ENCODE measurements at regions not wholly inside any gene's neighbourhood (a gene's known extent, or its start where the extent isn't known, plus 50 kb on each side); places are given as distances from the start of the nearest gene placed in this dataset.

DNA sequence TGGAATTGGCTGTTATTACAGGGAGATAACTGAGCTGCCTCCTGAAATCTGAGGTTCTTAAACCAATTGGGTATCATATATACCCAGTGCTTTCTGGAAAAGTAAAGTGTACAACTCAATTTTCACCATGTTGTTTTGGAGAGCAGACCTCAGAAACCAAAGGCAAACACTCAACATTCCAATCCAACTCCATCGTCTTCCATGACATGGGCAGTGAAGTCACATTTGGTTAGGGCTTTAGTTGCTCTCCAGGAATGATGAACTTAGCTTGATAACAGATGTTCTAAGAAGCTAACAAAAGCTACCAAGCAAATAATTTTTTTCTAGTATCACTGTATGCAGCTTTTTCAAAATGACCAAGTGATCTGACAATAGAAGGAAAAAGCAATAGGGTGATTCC is 107.0 kb upstream of the SLC35G4 start:
- Histone ChIP-seq H3K4me1 (peaks cover 0 to 8% (median 0%) of the 10 kb centered on the region in 4 donors), H3K27me3 (no peaks in the 10 kb centered on the region), H3K36me3 (no peaks in the 10 kb centered on the region), H3K4me3 (no peak overlapping the region), H3K27ac (no peak overlapping the region), H3K9me3 (no peaks in the 10 kb centered on the region)
- 88 to 100% methylated on average over 1 of the region's 1 CpG for WGBS, 2 donors
- DNase-seq (ENCODE audit: low spot score in 2 of 2), result no peak
- TF ChIP-seq, protein P1, sequence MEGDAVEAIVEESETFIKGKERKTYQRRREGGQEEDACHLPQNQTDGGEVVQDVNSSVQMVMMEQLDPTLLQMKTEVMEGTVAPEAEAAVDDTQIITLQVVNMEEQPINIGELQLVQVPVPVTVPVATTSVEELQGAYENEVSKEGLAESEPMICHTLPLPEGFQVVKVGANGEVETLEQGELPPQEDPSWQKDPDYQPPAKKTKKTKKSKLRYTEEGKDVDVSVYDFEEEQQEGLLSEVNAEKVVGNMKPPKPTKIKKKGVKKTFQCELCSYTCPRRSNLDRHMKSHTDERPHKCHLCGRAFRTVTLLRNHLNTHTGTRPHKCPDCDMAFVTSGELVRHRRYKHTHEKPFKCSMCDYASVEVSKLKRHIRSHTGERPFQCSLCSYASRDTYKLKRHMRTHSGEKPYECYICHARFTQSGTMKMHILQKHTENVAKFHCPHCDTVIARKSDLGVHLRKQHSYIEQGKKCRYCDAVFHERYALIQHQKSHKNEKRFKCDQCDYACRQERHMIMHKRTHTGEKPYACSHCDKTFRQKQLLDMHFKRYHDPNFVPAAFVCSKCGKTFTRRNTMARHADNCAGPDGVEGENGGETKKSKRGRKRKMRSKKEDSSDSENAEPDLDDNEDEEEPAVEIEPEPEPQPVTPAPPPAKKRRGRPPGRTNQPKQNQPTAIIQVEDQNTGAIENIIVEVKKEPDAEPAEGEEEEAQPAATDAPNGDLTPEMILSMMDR (IDR thresholded peaks at IDR 0.05), result no peak
- no peak for TF ChIP-seq POLR2A (IDR thresholded peaks at IDR 0.05)
- no peak for TF ChIP-seq EP300 (IDR thresholded peaks at IDR 0.05)

DNA sequence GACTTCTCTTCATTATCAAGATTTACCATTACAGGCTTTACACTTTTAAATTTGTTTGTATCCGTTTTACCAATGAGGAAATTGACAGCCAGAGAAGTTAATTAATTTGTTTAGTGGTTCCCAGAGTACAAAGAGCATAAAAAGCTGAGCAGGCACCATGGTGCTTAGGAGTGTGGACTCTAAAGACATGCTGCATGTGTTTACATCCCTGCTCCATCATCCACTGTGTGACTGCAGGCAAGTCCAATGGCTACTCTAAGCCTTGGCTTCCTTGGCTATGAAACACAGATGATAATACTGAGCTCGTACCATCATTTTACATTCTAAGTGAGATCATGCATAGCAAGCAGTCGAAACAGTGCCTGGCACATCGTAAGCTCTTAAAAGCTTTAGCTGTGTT is 108.0 kb upstream of the SLC35G4 start:
- Histone ChIP-seq H3K4me3 (no peak overlapping the region), H3K27ac (no peak overlapping the region), H3K27me3 (no peaks in the 10 kb centered on the region), H3K4me1 (peaks cover 0 to 8% (median 0%) of the 10 kb centered on the region in 4 donors), H3K9me3 (no peaks in the 10 kb centered on the region), H3K36me3 (no peaks in the 10 kb centered on the region)
- WGBS, 2 donors, result 79 to 82% methylated on average over 4 of the region's 4 CpGs
- TF ChIP-seq, protein P1 (IDR thresholded peaks at IDR 0.05), result no peak
- TF ChIP-seq EP300 (IDR thresholded peaks at IDR 0.05), result no peak
- TF ChIP-seq POLR2A (IDR thresholded peaks at IDR 0.05), result no peak
- no peak for DNase-seq (ENCODE audit: low spot score in 2 of 2)

DNA sequence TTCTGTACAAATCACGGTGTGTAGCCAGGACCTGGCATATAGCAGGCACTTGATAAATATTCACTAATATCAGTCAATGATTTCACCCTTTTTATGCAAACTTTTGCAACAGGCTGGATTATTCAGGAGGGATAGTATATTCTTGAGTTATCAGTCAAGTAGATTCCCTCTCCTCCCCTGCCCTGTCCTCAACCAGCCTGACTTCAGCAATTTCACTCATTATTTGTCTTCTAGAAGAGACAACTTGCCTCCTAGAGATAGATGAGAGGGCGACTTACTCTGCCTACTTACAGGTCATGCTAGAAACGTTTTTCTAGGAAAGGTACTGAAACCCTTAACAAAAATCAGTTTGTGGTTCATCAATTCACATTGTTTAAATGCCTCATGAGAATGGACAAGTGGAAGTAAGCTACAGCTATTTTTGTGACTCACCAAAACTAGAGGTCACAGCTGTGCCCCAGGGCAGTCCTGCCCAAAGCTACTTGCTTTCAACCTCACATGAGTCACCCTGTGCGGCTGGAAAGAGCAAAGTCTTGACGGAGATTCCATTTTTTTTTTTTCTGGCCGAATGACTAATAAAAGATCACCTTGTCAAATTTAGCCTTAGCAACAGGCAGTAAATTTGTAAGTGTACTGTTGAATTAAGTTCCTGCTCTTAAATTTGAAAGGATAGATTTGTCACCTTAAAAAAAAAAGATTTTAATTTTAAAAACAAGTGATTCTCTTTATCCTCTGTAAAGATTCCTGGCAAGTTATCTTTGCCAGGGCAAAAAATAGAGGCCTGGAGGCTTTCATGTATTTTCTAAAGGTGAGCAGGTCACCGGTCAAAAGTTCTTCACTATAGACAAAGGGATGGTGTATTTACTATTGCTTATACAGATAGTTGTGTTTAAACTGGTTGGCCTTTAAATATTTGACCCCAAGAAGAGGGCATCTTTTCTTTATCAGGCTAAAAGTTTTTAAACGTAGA is 109.0 kb upstream of the SLC35G4 start:
- Histone ChIP-seq H3K4me3 (no peak overlapping the region), H3K9me3 (no peaks in the 10 kb centered on the region), H3K27ac (no peak overlapping the region), H3K4me1 (peaks cover 0 to 8% (median 0%) of the 10 kb centered on the region in 4 donors), H3K36me3 (no peaks in the 10 kb centered on the region), H3K27me3 (no peaks in the 10 kb centered on the region)
- 46 to 47% methylated on average over 8 of the region's 8 CpGs for WGBS, 2 donors
- TF ChIP-seq POLR2A (IDR thresholded peaks at IDR 0.05) (no peak), EP300 (IDR thresholded peaks at IDR 0.05) (no peak)
- TF ChIP-seq, protein P1 (IDR thresholded peaks at IDR 0.05), result no peak
- DNase-seq (ENCODE audit: low spot score in 2 of 2), result peak in 1 of 2 donors; percentile 21

DNA sequence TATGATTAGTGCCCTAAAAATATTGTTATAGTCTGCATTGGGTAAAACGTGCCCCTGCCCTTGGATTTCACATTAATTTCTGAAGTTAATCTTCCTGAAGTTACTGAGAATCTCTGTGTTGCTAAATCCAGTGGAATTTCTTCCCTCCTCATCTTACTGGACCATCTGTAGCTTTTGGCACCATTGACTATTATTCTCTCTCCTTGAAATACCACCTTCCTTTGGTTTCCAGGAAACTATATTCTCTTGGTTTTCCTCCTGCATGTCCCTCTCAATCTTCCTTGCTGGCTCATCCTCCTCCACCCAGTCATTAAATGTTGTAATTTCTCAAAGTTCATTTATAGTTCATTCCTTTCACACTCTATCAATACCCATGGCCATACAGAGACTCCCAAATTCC is 110.6 kb upstream of the SLC35G4 start:
- TF ChIP-seq POLR2A (IDR thresholded peaks at IDR 0.05) (no peak), EP300 (IDR thresholded peaks at IDR 0.05) (no peak)
- TF ChIP-seq, protein P1 (IDR thresholded peaks at IDR 0.05), result no peak
- 63 to 70% methylated on average over 1 of the region's 1 CpG for WGBS, 2 donors

DNA sequence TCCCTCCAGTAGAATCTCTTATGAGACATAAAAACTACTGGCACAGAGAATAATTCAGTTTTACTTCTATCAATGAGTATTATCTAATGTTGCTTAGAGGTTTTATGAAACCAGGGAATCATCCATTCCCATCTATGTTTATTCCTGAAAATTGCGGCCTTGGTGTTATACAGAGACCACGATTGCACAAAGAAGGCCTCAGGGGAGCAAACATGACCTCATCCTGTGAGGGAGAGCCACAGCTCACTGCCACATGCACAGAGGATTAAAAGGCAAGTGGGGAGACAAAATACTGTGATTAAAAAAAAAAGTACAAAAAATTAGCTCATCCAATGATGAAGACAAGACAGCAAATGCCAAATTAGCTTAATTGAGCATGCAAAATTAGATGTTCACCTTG is 111.8 kb upstream of the SLC35G4 start:
- WGBS, 2 donors, result 44 to 49% methylated on average over 2 of the region's 2 CpGs
- Histone ChIP-seq H3K27ac (no peak overlapping the region), H3K4me3 (no peak overlapping the region), H3K4me1 (peaks cover 0 to 8% (median 0%) of the 10 kb centered on the region in 4 donors), H3K9me3 (no peaks in the 10 kb centered on the region), H3K36me3 (no peaks in the 10 kb centered on the region), H3K27me3 (no peaks in the 10 kb centered on the region)
- peak in 1 of 2 donors; percentile 59 for DNase-seq (ENCODE audit: low spot score in 2 of 2)
- TF ChIP-seq, protein P1 (IDR thresholded peaks at IDR 0.05), result no peak
- peak in 1 of 2 donors; percentile 42 for TF ChIP-seq EP300 (IDR thresholded peaks at IDR 0.05)
- TF ChIP-seq POLR2A (IDR thresholded peaks at IDR 0.05), result no peak

More for the DNA sequence above, 110.6 kb upstream of the SLC35G4 start:
- no peaks in the 10 kb centered on the region for H3K9me3 ChIP-seq
- peaks cover 0 to 8% (median 0%) of the 10 kb centered on the region in 4 donors for H3K4me1 ChIP-seq
- H3K27me3 ChIP-seq, result no peaks in the 10 kb centered on the region
- no peak overlapping the region for H3K4me3 ChIP-seq
- no peaks in the 10 kb centered on the region for H3K36me3 ChIP-seq
- DNase-seq (ENCODE audit: low spot score in 2 of 2), result no peak
- no peak overlapping the region for H3K27ac ChIP-seq
